ENCODE measurements at regions not wholly inside any gene's neighbourhood (a gene's known extent, or its start where the extent isn't known, plus 50 kb on each side); places are given as distances from the start of the nearest gene placed in this dataset.

- no peak overlapping the region for H3K27ac Mint-ChIP-seq
- DNase-seq (no peak), ATAC-seq (no peak)
- peaks cover 16% of the 10 kb centered on the region for H3K4me1 Mint-ChIP-seq
- no peak overlapping the region for H3K4me3 Mint-ChIP-seq
- no peaks in the 10 kb centered on the region for H3K9me3 Mint-ChIP-seq
- peaks cover 1% of the 10 kb centered on the region for H3K27me3 Mint-ChIP-seq
- H3K36me3 Mint-ChIP-seq (ENCODE audit: low read depth), result peaks cover 2% of the 10 kb centered on the region
These were observed 63.0 kb upstream of the ETS2 start for GRCh38 chr21:38742580-38743260.

DNA sequence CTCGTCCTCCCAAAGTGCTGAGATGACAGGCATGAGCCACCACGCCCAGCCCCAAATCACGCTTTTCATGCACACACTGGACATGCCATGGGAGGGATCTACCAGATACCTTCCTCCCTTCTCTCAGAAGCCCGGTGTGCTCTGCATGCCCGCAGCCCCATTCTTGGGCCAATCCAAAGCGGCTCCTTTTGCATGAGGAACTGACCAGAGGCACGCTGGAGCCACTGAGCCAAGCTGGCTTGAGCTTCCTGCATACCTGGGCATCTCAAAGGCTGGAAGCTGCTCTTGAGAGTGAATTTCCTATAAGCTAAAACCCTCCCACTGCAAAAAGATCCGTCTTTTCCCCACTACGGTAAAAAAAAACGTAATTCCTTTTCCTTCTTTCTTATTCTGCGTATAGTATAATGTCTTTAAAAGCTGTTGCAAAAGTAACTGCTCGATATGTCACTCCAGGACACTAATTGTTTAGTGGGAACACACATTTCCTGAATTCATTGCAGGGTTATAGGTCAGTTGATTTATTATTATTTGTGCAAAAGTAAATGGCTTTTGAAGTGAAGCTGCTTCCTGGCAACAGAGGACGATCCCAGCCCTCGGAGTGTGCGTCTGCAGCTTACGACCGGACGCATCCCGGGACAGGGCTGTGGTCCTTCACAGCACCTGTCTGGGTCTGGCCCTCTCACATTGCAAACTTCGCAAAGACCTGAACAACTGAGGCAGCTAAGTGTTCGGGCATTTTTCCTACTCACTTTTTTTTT, 61.8 kb upstream of the ETS2 start:
- Mint-ChIP-seq H3K4me1 (peaks cover 16% of the 10 kb centered on the region), H3K27ac (no peak overlapping the region), H3K4me3 (no peak overlapping the region), H3K9me3 (no peaks in the 10 kb centered on the region), H3K27me3 (peaks cover 1% of the 10 kb centered on the region), H3K36me3 (ENCODE audit: low read depth) (peaks cover 2% of the 10 kb centered on the region)
- DNase-seq (no peak), ATAC-seq (no peak)

DNA sequence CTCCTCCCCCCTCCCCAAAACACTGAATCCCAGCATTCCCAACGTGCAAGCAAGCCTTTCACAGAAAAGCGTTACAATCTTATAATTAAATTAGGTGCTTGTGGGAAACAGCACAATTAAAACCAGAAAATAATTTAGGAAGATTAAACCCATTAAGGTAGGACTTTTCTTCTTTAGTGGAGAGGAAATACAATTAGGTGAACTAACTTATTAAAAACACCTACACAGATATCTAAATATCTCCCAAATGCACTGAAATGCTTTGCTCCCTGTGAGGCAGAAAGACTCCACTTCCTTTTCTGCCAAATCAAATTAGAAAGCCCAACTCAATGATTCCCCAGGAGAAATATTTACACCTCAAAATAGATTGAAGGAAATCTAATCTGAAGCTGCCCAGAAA, 60.9 kb upstream of the ETS2 start:
- ATAC-seq, result no peak
- Mint-ChIP-seq H3K27me3 (peaks cover 1% of the 10 kb centered on the region), H3K27ac (no peak overlapping the region)

GRCh38 chr21:38747810-38748209, 57.9 kb upstream of the ETS2 start:
- H3K4me1 Mint-ChIP-seq, result no peaks in the 10 kb centered on the region
- ATAC-seq (no peak), DNase-seq (no peak)
- H3K27ac Mint-ChIP-seq, result no peak overlapping the region
- H3K9me3 Mint-ChIP-seq, result no peaks in the 10 kb centered on the region
- peaks cover 2% of the 10 kb centered on the region for H3K36me3 Mint-ChIP-seq (ENCODE audit: low read depth)
- peaks cover 7% of the 10 kb centered on the region for H3K27me3 Mint-ChIP-seq
- no peak overlapping the region for H3K4me3 Mint-ChIP-seq

More for the DNA sequence above, 60.9 kb upstream of the ETS2 start:
- Mint-ChIP-seq H3K36me3 (ENCODE audit: low read depth) (peaks cover 2% of the 10 kb centered on the region), H3K9me3 (no peaks in the 10 kb centered on the region), H3K4me1 (peaks cover 15% of the 10 kb centered on the region), H3K4me3 (no peak overlapping the region)
- DNase-seq, result no peak

DNA sequence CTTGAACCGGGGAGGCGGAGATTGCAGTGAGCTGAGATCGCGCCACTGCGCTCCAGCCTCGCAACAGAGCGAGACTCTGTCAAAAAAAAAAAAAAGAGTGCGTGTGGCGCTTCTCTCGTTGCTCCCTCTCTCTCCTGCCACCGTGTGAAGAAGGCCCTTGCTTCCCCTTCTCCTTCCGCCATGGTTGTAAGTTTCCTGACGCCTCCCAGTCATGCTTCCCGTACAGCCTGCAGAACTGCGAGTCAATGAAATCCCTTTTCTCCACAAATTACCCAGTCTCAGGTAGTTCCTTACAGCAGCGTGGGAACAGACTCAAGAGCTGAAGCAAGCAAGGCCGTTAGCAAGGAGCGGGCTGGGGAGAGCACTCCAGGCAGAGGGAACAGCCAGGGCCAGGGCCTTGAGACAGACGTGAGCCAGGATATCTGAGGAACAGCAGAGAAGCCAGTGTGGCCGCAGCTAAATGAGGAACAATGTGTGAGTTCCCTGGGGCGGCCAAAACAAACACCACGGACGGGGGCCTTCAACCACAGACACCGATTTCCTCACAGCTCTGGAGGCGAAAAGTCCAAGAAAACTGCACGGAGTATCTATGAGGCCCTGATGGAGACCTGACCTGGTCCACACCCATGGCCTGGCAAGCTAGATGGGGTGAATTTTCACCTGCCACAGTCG, 54.2 kb upstream of the ETS2 start:
- ATAC-seq (no peak), DNase-seq (no peak)
- H3K4me3 Mint-ChIP-seq, result no peak overlapping the region
- peaks cover 2% of the 10 kb centered on the region for H3K36me3 Mint-ChIP-seq (ENCODE audit: low read depth)
- no peak overlapping the region for H3K27ac Mint-ChIP-seq
- H3K4me1 Mint-ChIP-seq, result peaks cover 12% of the 10 kb centered on the region
- no peaks in the 10 kb centered on the region for H3K9me3 Mint-ChIP-seq
- peaks cover 7% of the 10 kb centered on the region for H3K27me3 Mint-ChIP-seq

DNA sequence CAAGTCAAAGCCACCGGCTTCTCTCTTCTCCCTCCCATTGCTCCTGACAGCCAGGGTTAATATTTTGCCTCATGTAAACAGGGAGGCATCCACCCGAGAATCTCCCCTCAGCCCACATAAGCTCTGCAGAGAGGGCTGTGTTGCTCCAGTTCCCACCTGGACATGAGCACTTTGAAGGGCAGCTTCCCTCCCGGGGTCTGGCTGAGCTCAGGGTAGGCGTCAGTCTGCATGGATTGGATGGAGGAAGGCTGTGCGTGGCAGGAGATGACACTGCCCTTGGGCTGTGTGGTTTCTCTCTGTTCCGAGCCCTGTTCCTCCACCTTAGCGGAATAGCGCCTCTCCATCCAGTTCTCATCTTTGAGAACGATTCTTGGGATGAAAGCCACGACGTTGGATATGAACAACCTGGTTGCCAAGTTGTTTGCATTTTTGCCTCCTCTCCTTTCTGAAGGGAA, 53.7 kb upstream of the ETS2 start:
- H3K4me3 Mint-ChIP-seq, result no peak overlapping the region

GRCh38 chr21:38753114-38753513, 52.6 kb upstream of the ETS2 start:
- H3K4me1 Mint-ChIP-seq, result peaks cover 12% of the 10 kb centered on the region
- peaks cover 5% of the 10 kb centered on the region for H3K27me3 Mint-ChIP-seq
- no peak for DNase-seq
- H3K4me3 Mint-ChIP-seq, result no peak overlapping the region
- no peak for ATAC-seq
- H3K9me3 Mint-ChIP-seq, result no peaks in the 10 kb centered on the region
- no peaks in the 10 kb centered on the region for H3K36me3 Mint-ChIP-seq (ENCODE audit: low read depth)
- H3K27ac Mint-ChIP-seq, result no peak overlapping the region

More for the DNA sequence above, 53.7 kb upstream of the ETS2 start:
- Mint-ChIP-seq H3K27ac (no peak overlapping the region), H3K4me1 (peaks cover 12% of the 10 kb centered on the region), H3K27me3 (peaks cover 5% of the 10 kb centered on the region), H3K36me3 (ENCODE audit: low read depth) (no peaks in the 10 kb centered on the region), H3K9me3 (no peaks in the 10 kb centered on the region)
- ATAC-seq, result no peak
- DNase-seq, result no peak

GRCh38 chr21:38753557-38753971, 52.2 kb upstream of the ETS2 start:
- Mint-ChIP-seq H3K27ac (no peak overlapping the region), H3K9me3 (no peaks in the 10 kb centered on the region), H3K4me3 (no peak overlapping the region), H3K27me3 (peaks cover 5% of the 10 kb centered on the region), H3K36me3 (ENCODE audit: low read depth) (no peaks in the 10 kb centered on the region), H3K4me1 (peaks cover 12% of the 10 kb centered on the region)
- no peak for ATAC-seq
- no peak for DNase-seq
